ENCODE measurements at regions not wholly inside any gene's neighbourhood (a gene's known extent, or its start where the extent isn't known, plus 50 kb on each side); places are given as distances from the start of the nearest gene placed in this dataset.

- no peak for TF ChIP-seq CTCF (conservative IDR thresholded peaks at IDR 0.05)
- no peak overlapping the region for H3K4me3 Mint-ChIP-seq
Observed at GRCh38 chr3:150238048-150238802, 169.9 kb upstream of the TSC22D2 start.

GRCh38 chr3:150237490-150237889, 170.6 kb upstream of the TSC22D2 start:
- H3K36me3 Mint-ChIP-seq (ENCODE audit: low read depth): no peaks in the 10 kb centered on the region
- H3K4me1 Mint-ChIP-seq: peaks cover 30% of the 10 kb centered on the region
- no peaks in the 10 kb centered on the region for H3K9me3 Mint-ChIP-seq
- TF ChIP-seq CTCF (conservative IDR thresholded peaks at IDR 0.05): no peak
- no peaks in the 10 kb centered on the region for H3K27me3 Mint-ChIP-seq (ENCODE audit: low read depth)
- H3K4me3 Mint-ChIP-seq: no peak overlapping the region
- DNase-seq (ENCODE audit: low read depth, low spot score): no peak
- no peak overlapping the region for H3K27ac Mint-ChIP-seq (ENCODE audit: unreplicated experiment)

More at GRCh38 chr3:150238048-150238802, 169.9 kb upstream of the TSC22D2 start:
- Mint-ChIP-seq H3K27me3 (ENCODE audit: low read depth) (no peaks in the 10 kb centered on the region), H3K4me1 (peaks cover 29% of the 10 kb centered on the region), H3K27ac (ENCODE audit: unreplicated experiment) (no peak overlapping the region), H3K36me3 (ENCODE audit: low read depth) (no peaks in the 10 kb centered on the region), H3K9me3 (no peaks in the 10 kb centered on the region)
- DNase-seq (ENCODE audit: low read depth, low spot score): no peak

GRCh38 chr3:150236316-150237082, 171.6 kb upstream of the TSC22D2 start:
- no peaks in the 10 kb centered on the region for H3K9me3 Mint-ChIP-seq
- no peak for TF ChIP-seq CTCF (conservative IDR thresholded peaks at IDR 0.05)
- H3K4me1 Mint-ChIP-seq: peaks cover 26% of the 10 kb centered on the region
- no peak for DNase-seq (ENCODE audit: low read depth, low spot score)
- no peak overlapping the region for H3K27ac Mint-ChIP-seq (ENCODE audit: unreplicated experiment)
- no peak overlapping the region for H3K4me3 Mint-ChIP-seq
- H3K27me3 Mint-ChIP-seq (ENCODE audit: low read depth): no peaks in the 10 kb centered on the region
- H3K36me3 Mint-ChIP-seq (ENCODE audit: low read depth): no peaks in the 10 kb centered on the region

- Mint-ChIP-seq H3K27me3 (ENCODE audit: low read depth) (no peaks in the 10 kb centered on the region), H3K36me3 (ENCODE audit: low read depth) (no peaks in the 10 kb centered on the region), H3K4me1 (peaks cover 23% of the 10 kb centered on the region), H3K27ac (ENCODE audit: unreplicated experiment) (no peak overlapping the region), H3K9me3 (no peaks in the 10 kb centered on the region), H3K4me3 (no peak overlapping the region)
- DNase-seq (ENCODE audit: low read depth, low spot score): no peak
- TF ChIP-seq CTCF (conservative IDR thresholded peaks at IDR 0.05): no peak
Observed at GRCh38 chr3:150235799-150236198, 172.3 kb upstream of the TSC22D2 start.

GRCh38 chr3:150232992-150233451, 175.1 kb upstream of the TSC22D2 start:
- no peaks in the 10 kb centered on the region for H3K9me3 Mint-ChIP-seq
- no peak for DNase-seq (ENCODE audit: low read depth, low spot score)
- H3K27me3 Mint-ChIP-seq (ENCODE audit: low read depth): no peaks in the 10 kb centered on the region
- H3K4me3 Mint-ChIP-seq: no peak overlapping the region
- H3K27ac Mint-ChIP-seq (ENCODE audit: unreplicated experiment): no peak overlapping the region
- H3K36me3 Mint-ChIP-seq (ENCODE audit: low read depth): no peaks in the 10 kb centered on the region
- H3K4me1 Mint-ChIP-seq: peaks cover 18% of the 10 kb centered on the region
- no peak for TF ChIP-seq CTCF (conservative IDR thresholded peaks at IDR 0.05)

Data from neural crest cell (in vitro differentiated cells).